SU-DHL-6 (cell line): ENCODE measurements at regions not wholly inside any gene's neighbourhood (a gene's known extent, or its start where the extent isn't known, plus 50 kb on each side); places are given as distances from the start of the nearest gene placed in this dataset.

Source experiments
- CTCF ChIP-seq: fragments of 200-600 bp; sonication (generic); IDR thresholded peaks from one replicate; pipeline ENCODE4 v1.5.1; 2017; ENCODE audit warnings: antibody characterized with exemption, mild to moderate bottlenecking, low read length, moderate library complexity; ENCODE audit not compliant: insufficient read depth, poor library complexity, severe bottlenecking
- EZH2phosphoT487 ChIP-seq: fragments of 200-600 bp; sonication (generic), shearing (Covaris generic); conservative IDR thresholded peaks from 2 replicates; pipeline ENCODE4 v1.6.1; 2018; ENCODE audit warnings: mild to moderate bottlenecking, antibody characterized with exemption, low read length, moderate library complexity, mixed read lengths

GRCh38 chr13:44103429-44104196, 223.9 kb downstream of the LACC1 start:
- no peak for TF ChIP-seq CTCF
- no peak for TF ChIP-seq EZH2phosphoT487
